RCC 7860 (cell line): ENCODE measurements at regions not wholly inside any gene's neighbourhood (a gene's known extent, or its start where the extent isn't known, plus 50 kb on each side); places are given as distances from the start of the nearest gene placed in this dataset.

ENCODE experiments used
- DNase-seq: peaks from one replicate; pipeline ENCODE4 v3.0.0-alpha.2; 2015; ENCODE audit warnings: low spot score
- FAIRE-seq: peaks from 2 replicates; lab custom pipeline; 2012; peaks lifted over from hg19 to GRCh38; lab: Jason Lieb, UNC

DNA sequence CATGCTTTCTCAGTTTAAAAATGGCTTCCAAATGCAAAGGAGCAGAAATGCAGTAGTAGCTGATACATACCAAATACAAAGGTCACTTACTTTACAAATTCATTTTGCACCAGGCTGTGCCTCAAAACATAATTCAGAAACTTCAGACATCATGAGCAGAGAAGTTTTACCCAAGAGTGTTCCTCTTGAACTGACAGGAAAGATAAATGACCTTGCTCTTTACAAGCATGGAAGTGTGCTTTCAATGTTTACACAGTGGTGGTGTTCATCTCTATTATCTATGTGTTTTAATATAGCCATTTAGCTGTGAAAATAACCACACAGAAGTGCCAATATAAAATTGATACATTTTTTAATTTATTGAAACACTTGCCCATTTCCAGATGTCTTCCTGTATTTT lies 383.4 kb downstream of the ANKRD50 start:
- no peak for FAIRE-seq
- no peak for DNase-seq

DNA sequence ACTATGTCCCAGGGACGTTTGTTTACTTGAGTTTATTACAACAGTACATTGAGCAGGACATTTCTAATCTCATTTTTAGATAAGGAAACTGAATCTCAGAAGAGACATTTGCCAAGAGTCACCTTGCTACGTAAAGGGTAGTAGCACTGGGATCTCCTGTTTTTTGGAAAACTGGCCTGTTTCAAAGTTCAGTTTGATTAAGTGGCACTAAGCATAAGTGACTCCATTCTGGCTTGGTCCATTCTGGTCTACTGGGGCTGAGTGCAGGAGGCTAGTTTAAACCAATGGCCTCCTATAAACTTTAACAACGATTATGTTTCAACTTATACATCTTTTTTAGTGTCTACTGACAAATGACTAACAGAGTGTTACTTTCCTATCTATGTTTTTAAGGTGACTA lies 382.5 kb downstream of the ANKRD50 start:
- DNase-seq: no peak
- FAIRE-seq: no peak

DNA sequence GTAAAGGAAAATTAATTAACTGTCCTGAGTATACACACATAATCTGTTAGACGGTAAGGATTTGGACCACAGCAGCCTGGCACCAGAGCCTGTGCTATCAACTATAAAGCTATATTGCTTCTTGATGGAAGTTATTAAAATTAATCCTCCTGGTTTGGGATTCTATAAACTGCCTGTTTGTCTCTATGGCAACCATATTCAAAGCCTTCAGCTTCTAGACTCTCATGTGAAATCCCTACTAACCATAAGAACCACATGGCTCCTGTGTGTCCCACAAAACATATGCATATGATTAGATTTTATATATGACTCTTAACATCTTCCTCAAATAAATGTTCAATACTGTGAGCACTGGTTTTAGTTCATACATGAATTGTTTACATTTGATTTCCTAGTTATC lies 380.8 kb downstream of the ANKRD50 start:
- DNase-seq (no peak), FAIRE-seq (no peak)

DNA sequence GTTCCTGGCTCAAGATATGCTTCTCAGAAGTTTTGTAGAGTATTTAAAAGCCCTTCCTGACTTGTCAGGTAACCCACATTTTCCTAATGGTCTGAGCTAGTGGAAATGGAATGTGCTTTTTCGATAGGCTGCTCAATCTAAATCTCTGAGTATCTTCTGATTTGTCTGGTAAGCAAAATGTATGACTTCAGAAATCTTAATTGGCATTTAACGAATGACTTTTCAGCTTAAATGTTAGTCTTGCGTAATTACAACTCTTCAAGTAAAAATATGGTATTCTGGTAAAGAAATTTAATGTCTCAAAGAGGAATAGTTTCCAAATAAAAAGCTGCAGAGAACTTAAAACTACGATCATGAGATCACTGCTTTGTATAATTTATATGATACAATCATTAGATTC lies 379.1 kb downstream of the ANKRD50 start:
- no peak for DNase-seq
- no peak for FAIRE-seq

DNA sequence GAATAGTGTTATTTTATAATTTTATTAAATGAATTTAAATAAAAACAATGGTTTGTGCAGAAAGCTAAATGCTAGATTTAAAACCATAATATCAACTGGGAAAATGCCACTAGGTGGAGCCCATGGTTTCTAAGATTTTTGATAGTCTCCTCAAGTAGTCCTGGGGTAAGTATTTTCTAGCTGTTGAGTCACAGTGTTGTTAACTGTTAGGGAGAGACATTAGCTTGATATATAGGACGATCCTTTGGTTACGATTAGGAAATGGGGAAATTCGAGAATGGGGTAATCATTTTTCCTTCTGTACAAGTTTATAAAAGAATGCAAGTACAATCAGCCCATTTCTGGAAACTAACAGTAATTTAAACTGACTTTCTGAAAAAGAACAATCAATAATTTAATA lies 378.4 kb downstream of the ANKRD50 start:
- FAIRE-seq: peak; percentile 85
- peak; percentile 44 for DNase-seq

DNA sequence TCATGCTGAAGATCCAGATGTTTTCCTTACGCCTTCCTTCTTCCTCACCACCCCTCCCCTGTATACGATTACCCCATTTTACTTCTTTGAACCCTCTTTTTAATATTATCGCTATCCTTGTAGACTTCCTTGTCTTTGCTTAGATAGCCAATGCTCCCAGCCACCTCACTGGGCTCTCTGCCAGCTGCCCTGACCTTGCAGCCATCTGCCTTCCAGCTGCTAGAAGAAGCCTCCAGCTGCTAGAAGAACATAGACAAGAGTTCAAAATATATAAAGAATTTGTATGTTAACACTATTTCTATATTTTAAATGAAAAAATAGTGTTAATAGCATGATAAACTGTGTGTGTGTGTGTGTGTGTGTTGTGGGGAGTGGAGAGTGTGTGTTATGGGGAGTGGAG lies 374.7 kb downstream of the ANKRD50 start:
- FAIRE-seq: no peak
- no peak for DNase-seq

DNA sequence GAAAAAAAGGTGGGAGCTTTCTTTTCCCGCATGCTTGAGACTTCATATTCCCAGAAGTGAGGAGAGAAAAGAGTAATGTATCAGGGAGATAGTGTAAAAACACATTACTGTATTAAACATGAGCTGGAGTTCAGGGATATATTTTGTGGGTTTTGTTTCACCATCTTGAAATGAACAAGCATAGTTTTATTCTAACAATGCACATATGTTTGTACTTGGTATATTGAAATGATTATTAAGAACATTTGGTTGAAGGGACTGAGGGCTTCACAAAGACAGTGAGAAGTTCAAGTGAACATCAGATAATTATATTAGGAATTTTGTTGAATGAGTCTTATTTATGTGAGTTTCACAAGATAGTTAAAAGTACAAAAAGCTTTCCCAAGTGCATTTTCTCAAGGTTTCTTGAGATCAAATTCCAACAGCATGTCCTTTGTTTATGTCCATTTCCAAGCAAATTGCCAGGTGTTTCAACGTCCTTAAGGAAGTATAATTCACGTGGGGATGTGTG lies 368.8 kb downstream of the ANKRD50 start:
- DNase-seq (no peak), FAIRE-seq (no peak)

DNA sequence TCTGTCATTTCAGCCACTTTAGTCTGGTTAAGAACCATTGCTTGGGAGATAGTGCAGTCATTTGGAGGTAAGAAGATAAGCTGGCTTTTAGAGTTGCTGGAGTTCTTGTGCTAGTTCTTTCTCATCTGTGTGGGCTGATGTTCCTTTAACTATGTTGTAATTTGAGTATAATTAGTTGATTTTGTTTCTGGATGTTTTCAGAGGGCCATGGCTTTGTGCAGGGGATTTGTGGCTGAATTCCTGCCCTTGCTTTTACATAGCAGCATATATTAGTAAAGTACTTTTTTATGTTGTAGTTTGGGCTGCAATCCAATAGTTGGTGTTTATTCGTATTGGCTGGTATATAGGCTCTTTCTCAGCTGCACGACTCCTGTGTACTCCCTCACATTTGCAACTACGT lies 339.6 kb downstream of the ANKRD50 start:
- no peak for DNase-seq
- no peak for FAIRE-seq

DNA sequence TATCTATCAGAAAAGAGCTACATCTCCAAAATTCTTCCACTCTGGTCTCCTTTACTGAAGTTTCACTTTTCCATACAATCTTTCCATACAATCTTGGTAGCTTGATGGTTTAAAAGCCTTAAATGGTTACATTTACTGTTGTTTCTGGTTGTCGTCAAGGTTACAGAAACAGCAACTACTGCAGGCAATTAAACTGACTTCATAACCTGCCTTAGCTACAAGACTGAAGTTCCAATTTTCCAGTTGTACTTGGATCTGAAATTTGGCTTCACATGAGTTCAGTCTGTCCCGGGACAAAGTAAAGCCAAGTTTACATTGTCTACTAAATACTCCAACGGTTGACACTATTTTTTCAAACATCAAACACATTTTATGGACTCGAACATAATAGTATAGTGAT lies 326.4 kb downstream of the ANKRD50 start:
- no peak for FAIRE-seq
- no peak for DNase-seq

DNA sequence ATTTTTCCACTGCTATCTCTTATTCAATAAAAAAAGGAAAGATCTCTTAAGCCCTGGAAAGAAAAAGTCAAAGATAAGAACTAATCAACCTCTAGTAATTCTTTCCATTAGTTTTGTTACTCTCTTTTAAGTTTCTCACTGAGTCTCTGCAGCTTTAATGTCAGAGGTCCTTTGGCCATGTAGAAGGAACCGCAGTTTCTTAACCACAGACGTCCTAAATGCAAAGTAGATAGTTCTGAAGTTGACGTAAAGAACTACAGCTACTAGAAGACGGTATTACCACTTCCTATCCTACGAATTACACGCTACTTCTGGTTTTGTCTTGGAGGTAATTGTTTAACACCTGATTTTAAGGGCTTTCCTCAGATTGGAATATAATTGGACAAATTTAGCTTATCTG lies 325.9 kb downstream of the ANKRD50 start:
- FAIRE-seq (no peak), DNase-seq (no peak)

DNA sequence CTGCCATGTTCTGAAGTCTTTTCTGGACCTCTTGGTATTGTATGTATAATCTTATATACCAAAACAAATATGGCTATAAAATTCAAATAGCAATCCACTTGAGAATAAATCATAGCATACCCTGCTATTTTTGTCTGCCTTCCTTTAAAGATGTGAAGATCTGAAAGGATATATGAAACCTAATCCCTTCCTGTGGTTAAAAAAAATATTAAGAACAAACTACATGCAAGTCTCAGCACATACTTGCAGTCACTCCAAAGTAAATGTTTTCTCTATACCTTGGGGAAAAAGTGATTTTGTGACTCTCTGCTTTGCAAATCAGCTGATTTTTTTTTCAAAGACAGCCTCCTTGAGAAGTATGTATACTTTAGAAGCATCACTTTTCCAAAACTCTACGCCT lies 322.9 kb downstream of the ANKRD50 start:
- no peak for DNase-seq
- no peak for FAIRE-seq

DNA sequence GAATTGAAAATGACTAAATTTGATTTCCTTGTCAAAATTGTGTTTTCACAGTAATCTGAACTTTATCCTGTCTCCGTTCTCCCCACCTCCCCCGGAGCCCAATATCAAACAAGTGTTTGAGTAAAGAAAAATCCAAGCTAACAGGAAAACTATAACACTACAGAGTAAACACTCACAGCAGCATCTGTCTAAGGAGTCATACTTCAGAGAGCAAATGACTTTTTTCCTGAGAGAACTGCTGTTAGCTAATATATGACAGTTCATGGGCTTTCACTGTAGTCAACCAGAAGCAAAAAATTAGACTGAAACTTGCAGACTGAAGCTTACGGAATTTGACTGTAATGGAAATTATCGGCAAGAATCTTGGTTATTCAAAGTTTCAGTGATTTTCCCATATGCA lies 321.7 kb downstream of the ANKRD50 start:
- no peak for DNase-seq
- FAIRE-seq: no peak

DNA sequence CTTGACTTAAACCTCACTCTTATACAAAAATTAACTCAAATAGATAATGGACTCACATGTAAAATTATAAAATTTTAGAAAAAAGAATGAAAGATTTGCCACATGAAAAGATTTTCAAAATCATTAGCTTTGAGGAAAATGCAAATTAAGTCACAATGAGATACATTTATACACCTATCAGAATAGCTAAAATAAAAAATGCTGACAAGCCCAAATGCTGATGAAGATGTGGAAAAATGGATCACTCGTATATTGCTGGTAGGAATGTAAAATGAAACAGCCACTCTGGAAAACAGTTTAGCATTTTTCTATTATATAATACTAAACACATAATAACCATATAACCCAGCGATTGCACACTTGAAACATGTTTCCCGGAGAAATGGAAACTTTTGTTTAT lies 316.2 kb downstream of the ANKRD50 start:
- FAIRE-seq: no peak
- no peak for DNase-seq

DNA sequence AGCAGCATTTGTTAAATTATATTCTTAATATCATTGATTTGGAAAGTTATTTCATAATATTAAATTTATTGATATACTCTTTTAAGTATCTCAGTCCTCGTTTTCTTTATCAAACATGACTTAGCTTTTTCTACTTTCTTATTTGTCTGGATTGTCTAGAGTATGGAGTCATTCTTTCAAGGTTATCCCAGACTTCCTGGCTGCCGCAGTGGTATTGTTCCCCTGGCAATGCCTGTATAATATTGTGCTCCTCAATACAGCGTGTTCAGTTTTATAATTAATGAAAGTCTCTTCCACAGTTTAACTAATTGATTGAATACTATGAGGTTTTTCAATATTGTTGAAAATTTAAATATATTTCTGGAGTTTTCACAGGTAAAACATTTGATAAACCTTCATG lies 310.9 kb downstream of the ANKRD50 start:
- DNase-seq: no peak
- no peak for FAIRE-seq

DNA sequence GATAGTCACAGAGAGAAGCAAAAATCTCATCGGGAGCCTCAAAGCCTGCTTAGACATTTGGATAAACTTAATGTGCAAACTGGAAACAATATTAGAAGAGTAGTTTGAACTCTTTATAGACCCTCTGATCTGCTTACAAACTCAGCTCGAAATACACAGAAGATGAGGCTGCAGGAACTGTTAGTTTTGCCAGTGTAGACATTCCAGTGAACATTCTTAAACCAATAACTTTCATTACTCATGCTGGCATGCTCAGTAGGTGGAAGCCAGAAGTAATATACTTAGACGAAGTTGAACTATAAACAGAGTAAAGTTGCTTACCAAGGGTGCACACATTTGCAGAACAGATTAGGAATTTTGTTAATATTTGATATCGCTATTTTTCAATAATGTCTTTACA lies 303.5 kb downstream of the ANKRD50 start:
- FAIRE-seq (no peak), DNase-seq (no peak)

DNA sequence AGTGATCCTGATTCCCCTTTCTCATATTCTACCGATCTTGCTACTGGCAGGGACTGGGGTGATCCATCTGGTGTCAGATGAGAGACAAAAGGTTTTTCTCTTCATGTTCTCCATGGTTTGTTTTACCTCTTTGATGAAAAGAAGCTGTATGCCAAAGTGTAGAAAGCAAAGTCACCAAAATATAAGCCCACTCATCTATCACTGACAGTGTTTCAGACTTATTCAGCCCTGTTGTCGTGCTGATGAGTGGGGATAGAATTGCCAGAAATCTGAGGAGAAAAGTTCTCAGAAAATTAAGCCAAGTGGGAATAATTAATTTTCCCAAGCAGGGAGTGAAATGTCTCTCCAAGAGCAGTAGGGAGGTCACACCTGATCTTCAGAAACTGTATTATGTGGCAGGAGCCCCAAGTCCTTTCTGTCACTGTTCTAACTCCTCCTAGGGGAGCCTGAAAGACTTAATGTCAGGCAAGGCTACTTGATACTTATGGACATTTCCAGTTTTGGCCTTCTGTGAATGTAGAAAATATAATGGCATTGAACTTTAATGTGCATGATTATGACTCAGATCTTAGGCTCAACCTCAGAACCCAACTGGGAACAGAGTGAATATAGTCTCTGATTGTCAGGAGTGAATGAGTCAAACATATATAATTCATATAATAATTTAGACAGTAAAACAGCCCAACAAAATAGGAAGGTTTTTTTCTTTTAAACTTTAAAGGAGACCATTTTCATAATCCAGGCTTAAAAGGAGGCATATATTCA lies 298.1 kb downstream of the ANKRD50 start:
- DNase-seq (no peak), FAIRE-seq (no peak)

DNA sequence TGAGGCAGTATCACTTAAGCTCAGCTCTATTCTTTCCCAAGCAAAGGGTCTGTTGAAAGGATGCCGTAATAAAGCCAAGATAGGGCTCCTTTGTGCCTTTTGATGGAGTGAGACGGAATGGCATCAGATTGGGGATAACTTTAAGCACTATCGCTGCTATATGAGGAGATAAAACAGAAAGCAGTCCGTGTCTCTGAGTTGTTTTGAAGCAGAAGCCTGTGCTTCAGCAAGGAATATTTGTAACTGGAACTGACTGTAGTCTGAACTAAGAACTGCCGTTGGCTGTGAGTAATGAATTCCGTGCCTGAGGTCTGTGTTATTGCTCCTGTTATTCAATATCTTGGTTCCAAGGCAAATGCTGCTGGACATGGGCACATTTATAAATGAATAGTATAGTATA lies 297.4 kb downstream of the ANKRD50 start:
- no peak for FAIRE-seq

DNA sequence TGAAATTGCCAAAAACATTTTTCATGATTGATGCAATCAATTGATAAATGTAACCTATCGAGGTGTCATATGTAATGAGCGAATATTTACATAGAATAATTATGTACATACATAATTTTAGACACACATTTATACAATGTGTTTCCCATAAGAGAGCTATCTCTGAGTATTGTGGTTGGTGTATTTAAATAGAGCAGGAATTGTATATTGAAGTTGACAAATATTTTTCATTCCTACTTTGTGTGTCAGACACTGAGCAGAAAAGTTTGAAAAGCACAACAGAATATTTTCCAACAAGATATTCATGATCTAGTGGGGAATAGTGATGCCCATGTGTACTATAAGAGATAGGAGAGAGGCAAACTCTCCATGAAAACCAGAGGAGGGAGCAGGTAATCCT lies 295.2 kb downstream of the ANKRD50 start:
- FAIRE-seq (no peak), DNase-seq (no peak)

More for the DNA sequence above, 297.4 kb downstream of the ANKRD50 start:
- DNase-seq: no peak

DNA sequence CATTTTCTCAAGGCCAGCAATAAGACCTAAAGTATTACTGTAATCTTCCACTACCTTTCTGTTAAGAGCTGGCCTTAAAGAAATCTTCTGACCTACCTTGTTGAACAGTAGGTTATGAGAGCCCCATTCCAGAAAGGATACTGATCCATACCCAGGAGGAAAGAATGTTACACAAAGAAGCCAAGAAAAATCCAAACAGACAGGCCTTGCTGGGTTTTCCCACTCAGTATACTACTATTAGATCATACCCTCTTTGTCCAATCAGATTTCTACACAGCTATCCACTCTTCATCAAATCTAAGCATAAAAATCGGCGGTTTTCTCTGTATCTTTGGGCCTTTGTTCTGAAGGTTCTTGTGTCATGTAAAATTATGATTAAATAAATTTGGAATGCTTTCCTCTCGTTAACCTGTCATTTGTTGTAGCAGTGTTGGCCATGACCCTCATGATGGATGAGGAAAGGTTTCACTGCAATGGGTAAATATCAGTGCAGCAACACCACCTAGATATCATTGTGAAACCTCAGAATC lies 292.3 kb downstream of the ANKRD50 start:
- DNase-seq (no peak), FAIRE-seq (no peak)

DNA sequence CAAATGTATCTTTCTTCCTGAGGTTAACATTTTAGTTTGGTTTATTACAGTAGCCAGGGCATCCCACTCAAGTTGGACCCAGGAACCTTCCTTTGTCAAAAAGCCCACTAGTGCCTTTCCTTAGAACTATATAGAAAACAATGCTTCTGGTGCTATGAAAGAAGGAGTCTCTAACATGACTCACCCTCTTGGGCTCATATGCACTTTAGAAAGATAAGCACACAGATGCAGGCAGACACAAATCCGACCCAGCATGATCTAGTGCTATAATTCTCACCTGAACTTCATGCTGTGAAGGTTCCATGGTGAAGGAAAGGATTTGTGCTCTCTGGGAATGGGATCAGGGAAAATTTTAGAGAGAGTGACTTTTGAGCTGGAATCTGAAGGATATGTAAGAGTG lies 289.4 kb downstream of the ANKRD50 start:
- no peak for FAIRE-seq
- DNase-seq: no peak

DNA sequence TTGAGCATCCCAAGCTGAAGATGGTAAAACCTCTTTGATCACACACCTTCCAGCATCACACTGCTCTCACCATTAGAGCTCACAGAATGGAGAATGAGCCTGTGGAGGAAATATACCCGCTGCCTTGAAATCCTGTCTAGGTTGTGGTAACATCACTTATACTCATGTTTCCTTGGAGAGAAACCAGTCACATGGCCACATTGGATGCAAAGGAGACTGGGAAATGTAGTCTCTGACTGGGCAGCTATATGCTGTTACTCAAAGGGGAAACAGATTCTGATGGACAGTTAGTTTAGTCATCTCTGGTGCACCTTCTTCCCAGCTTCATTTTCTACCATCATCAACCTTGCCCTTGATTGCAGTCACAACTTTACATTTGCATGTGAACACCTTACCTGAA lies 286.3 kb downstream of the ANKRD50 start:
- no peak for DNase-seq
- no peak for FAIRE-seq

DNA sequence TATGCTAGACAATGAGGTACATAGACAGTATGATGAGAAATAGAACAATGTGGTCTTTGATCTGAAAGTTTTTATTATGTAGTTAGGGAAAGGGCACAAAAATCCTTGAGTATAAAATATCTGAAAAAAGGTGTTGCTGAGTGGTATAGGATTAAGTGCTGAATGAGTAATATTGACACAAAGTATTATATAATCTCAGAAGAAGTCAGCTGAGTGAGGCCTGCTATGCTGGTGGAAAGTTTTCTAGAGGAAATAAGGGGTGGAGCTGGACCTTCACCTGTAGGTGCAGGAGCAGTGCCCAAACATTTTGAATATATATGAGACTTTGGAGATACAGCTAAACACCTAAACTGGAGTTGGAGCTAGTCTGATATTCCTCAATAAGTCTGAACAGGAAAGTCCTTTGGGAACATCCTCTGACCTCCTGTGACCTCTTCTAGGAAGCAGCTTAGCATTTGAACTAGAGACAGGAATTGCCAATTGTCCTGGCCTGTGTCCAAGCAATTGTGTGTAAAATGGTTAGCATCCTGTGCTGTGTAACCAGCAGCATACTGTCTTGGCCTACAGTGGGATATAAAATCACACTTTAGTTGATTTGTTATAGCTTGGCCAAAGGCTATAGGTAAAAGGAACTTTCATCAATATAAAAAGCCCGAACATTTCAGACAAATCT lies 285.3 kb downstream of the ANKRD50 start:
- DNase-seq (no peak), FAIRE-seq (no peak)
